22Rv1 (cell line): ENCODE measurements at regions not wholly inside any gene's neighbourhood (a gene's known extent, or its start where the extent isn't known, plus 50 kb on each side); places are given as distances from the start of the nearest gene placed in this dataset.

Experiments
- CTCF ChIP-seq: fragments of 450-650 bp; IDR thresholded peaks from 2 replicates; pipeline ENCODE4 v1.5.1; 2017; ENCODE audit warnings: mild to moderate bottlenecking
- ZFX ChIP-seq: fragments of 450-650 bp; IDR thresholded peaks from 2 replicates; pipeline ENCODE4 v1.6.1; 2017; ENCODE audit warnings: antibody characterized with exemption, borderline replicate concordance

- no peak for TF ChIP-seq CTCF
- no peak for TF ChIP-seq ZFX
Observed at GRCh38 chr4:180203349-180203748, 2039.9 kb upstream of the TENM3 start.
